ENCODE measurements at regions not wholly inside any gene's neighbourhood (a gene's known extent, or its start where the extent isn't known, plus 50 kb on each side); places are given as distances from the start of the nearest gene placed in this dataset.

- ATAC-seq = no peak
These were observed 112.2 kb downstream of the TMEM26 start for GRCh38 chr10:61341008-61341407.

GRCh38 chr10:61338146-61338545, 115.0 kb downstream of the TMEM26 start:
- TF ChIP-seq MAFK (IDR thresholded peaks at IDR 0.05; ENCODE audit: partially characterized antibody) = no peak
- TF ChIP-seq FOXS1 (CRISPR knock-in tag; IDR thresholded peaks at IDR 0.05) = no peak
- no peak for TF ChIP-seq HOXB5 (CRISPR knock-in tag; IDR thresholded peaks at IDR 0.05)
- no peak for TF ChIP-seq SMC3 (IDR thresholded peaks at IDR 0.05)
- TF ChIP-seq CHD2 (IDR thresholded peaks at IDR 0.05; ENCODE audit: low read length, partially characterized antibody) = no peak
- no peak for TF ChIP-seq PBX3 (IDR thresholded peaks at IDR 0.05)
- TF ChIP-seq FOSB (CRISPR knock-in tag; IDR thresholded peaks at IDR 0.05) = no peak
- no peak for TF ChIP-seq EP300 (IDR thresholded peaks at IDR 0.05)
- no peak for TF ChIP-seq KDM1A (IDR thresholded peaks at IDR 0.05; ENCODE audit: low read depth)
- FAIRE-seq (no peak), DNase-seq (ENCODE audit: low read depth in 1 of 2, low spot score in 1 of 2) (no peak), ATAC-seq (no peak)
- POLR2A ChIA-PET = no interaction called here
- CTCF ChIA-PET = no interaction called here
- WGBS (ENCODE audit: missing lambda C conversion rate) = 88% methylated on average over 1 of the region's 1 CpG
- Histone ChIP-seq H3K4me1 (no peaks in the 10 kb centered on the region), H3K27ac (no peak overlapping the region), H3K4me3 (no peak overlapping the region), H3K4me2 (no peak overlapping the region), H3K9me3 (no peaks in the 10 kb centered on the region)

More at GRCh38 chr10:61341008-61341407, 112.2 kb downstream of the TMEM26 start:
- FAIRE-seq (no peak), DNase-seq (ENCODE audit: low read depth in 1 of 2, low spot score in 1 of 2) (no peak)
- H3K4me1 ChIP-seq = no peaks in the 10 kb centered on the region
- H3K27ac ChIP-seq = no peak overlapping the region
- no peak overlapping the region for H3K4me3 ChIP-seq
- POLR2A ChIA-PET = no interaction called here
- no peak overlapping the region for H3K4me2 ChIP-seq
- TF ChIP-seq ZSCAN20 (CRISPR knock-in tag; IDR thresholded peaks at IDR 0.05) (no peak), RAD21 (conservative IDR thresholded peaks at IDR 0.05 in 1 of 2, IDR thresholded peaks at IDR 0.05 in 1 of 2) (no peak), KDM1A (IDR thresholded peaks at IDR 0.05; ENCODE audit: low read depth) (no peak), ZC3H11A (IDR thresholded peaks at IDR 0.05) (no peak), POLR2AphosphoS2 (conservative IDR thresholded peaks at IDR 0.05; ENCODE audit: low read length) (no peak), POLR2A (IDR thresholded peaks at IDR 0.05; ENCODE audit: low read length) (no peak), HOXA7 (CRISPR knock-in tag; IDR thresholded peaks at IDR 0.05) (no peak), REST (IDR thresholded peaks at IDR 0.05) (no peak), CBX8 (IDR thresholded peaks at IDR 0.05) (no peak), MAZ (IDR thresholded peaks at IDR 0.05; ENCODE audit: borderline replicate concordance, low read depth, low read length) (no peak)
- H3K9me3 ChIP-seq = no peaks in the 10 kb centered on the region
- CTCF ChIA-PET = no interaction called here

- WGBS (ENCODE audit: missing lambda C conversion rate) = 62% methylated on average over 3 of the region's 3 CpGs
- Histone ChIP-seq H3K27ac (no peak overlapping the region), H3K4me3 (no peak overlapping the region), H3K4me2 (no peak overlapping the region), H3K9me3 (no peaks in the 10 kb centered on the region), H3K4me1 (no peaks in the 10 kb centered on the region)
- ChIA-PET CTCF (no interaction called here), POLR2A (no interaction called here)
- DNase-seq (ENCODE audit: low read depth in 1 of 2, low spot score in 1 of 2) (no peak), ATAC-seq (no peak), FAIRE-seq (no peak)
- TF ChIP-seq TP53 (CRISPR knock-in tag; IDR thresholded peaks at IDR 0.05) (no peak), GATA3 (IDR thresholded peaks at IDR 0.05; ENCODE audit: borderline replicate concordance) (no peak), HOXB13 (CRISPR knock-in tag; IDR thresholded peaks at IDR 0.05; ENCODE audit: low read depth) (no peak), JUNB (IDR thresholded peaks at IDR 0.05) (no peak), NPAS2 (CRISPR knock-in tag; IDR thresholded peaks at IDR 0.05; ENCODE audit: borderline replicate concordance) (no peak), SREBF2 (IDR thresholded peaks at IDR 0.05) (no peak), POLR2AphosphoS2 (conservative IDR thresholded peaks at IDR 0.05; ENCODE audit: low read length) (no peak), RNF2 (IDR thresholded peaks at IDR 0.05; ENCODE audit: borderline replicate concordance, low read depth) (no peak), CBX2 (IDR thresholded peaks at IDR 0.05; ENCODE audit: borderline replicate concordance, low read depth) (no peak), HOXA7 (CRISPR knock-in tag; IDR thresholded peaks at IDR 0.05) (no peak), CBX8 (IDR thresholded peaks at IDR 0.05) (no peak), MAFK (IDR thresholded peaks at IDR 0.05; ENCODE audit: partially characterized antibody) (no peak), MYC (IDR thresholded peaks at IDR 0.05; ENCODE audit: borderline replicate concordance, low read length) (no peak), EHMT2 (IDR thresholded peaks at IDR 0.05; ENCODE audit: low read depth) (no peak), HMGXB4 (CRISPR knock-in tag; IDR thresholded peaks at IDR 0.05; ENCODE audit: borderline replicate concordance) (no peak), RAD21 (conservative IDR thresholded peaks at IDR 0.05 in 1 of 2, IDR thresholded peaks at IDR 0.05 in 1 of 2) (no peak), ATOH8 (CRISPR knock-in tag; IDR thresholded peaks at IDR 0.05; ENCODE audit: low read depth) (no peak)
These were observed 115.4 kb downstream of the TMEM26 start for GRCh38 chr10:61337741-61338140.

All from A549 (cell line).